IPS-18a (cell line): ENCODE measurements at regions not wholly inside any gene's neighbourhood (a gene's known extent, or its start where the extent isn't known, plus 50 kb on each side); places are given as distances from the start of the nearest gene placed in this dataset.

Experiments
- H3K27ac ChIP-seq: one replicate; pipeline ENCODE4 v1.5.1; 2013; ENCODE audit warnings: low read length
- H3K27me3 ChIP-seq: one replicate; pipeline ENCODE4 v1.6.1; 2013; ENCODE audit warnings: mild to moderate bottlenecking, low read length; ENCODE audit not compliant: control insufficient read depth, insufficient read depth
- H3K36me3 ChIP-seq: one replicate; pipeline ENCODE4 v1.6.1; 2013; ENCODE audit warnings: low read depth, low read length; ENCODE audit not compliant: control insufficient read depth
- H3K4me1 ChIP-seq: one replicate; pipeline ENCODE4 v1.6.1; 2013; ENCODE audit warnings: low read depth, low read length; ENCODE audit not compliant: control insufficient read depth
- H3K4me3 ChIP-seq: one replicate; pipeline ENCODE4 v1.5.1; 2013; ENCODE audit warnings: low read length
- H3K9ac ChIP-seq: one replicate; pipeline ENCODE4 v1.6.1; 2013; ENCODE audit warnings: mild to moderate bottlenecking, low read length, moderate library complexity
- H3K9me3 ChIP-seq: one replicate; pipeline ENCODE4 v1.6.1; 2013; ENCODE audit warnings: low read depth, low read length; ENCODE audit not compliant: control insufficient read depth

DNA sequence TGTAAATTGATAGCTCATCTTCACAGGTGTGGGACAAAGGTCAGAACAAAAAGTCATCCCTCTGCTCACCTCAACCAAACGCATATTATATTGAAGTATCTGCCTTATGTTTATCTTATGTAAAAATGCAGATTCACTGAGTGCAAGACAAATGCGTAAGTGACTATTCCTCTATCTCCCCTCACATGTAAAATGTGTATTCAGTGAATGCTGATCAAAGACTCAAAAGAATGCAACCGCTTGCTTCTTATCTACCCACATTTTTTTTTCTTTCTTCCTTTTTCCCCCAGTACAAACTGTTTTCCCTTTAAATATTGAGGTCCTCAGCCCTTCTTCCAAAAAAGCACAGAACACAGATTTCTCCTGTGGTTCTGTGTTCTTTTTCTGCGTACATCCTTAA lies 1882.9 kb downstream of the NCAM2 start:
- H3K9me3 ChIP-seq: no peaks in the 10 kb centered on the region

DNA sequence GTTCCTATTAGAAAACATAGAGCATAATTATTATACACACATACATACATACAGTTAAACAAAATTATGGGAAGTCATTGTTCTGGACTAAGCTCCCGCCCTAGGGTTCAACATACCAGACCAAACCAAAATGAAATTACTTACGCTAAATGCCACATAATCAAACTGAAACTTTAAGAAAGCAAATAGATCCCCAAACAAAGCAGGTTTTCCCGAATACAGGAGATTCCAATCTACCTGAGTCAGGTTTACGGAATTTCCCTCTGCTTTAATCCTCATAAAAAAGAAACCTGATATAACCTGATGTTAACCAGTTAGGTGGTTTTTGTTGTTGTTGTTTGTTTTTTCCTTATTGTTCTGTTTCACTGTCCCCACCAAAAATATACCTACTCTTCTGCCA lies 1886.9 kb downstream of the NCAM2 start:
- no peak overlapping the region for H3K9ac ChIP-seq

More for the DNA sequence above, 1882.9 kb downstream of the NCAM2 start:
- no peak overlapping the region for H3K27ac ChIP-seq
- no peaks in the 10 kb centered on the region for H3K36me3 ChIP-seq
- H3K27me3 ChIP-seq: no peaks in the 10 kb centered on the region
- H3K9ac ChIP-seq: no peak overlapping the region
- peaks cover 34% of the 10 kb centered on the region for H3K4me1 ChIP-seq
- H3K4me3 ChIP-seq: no peak overlapping the region

DNA sequence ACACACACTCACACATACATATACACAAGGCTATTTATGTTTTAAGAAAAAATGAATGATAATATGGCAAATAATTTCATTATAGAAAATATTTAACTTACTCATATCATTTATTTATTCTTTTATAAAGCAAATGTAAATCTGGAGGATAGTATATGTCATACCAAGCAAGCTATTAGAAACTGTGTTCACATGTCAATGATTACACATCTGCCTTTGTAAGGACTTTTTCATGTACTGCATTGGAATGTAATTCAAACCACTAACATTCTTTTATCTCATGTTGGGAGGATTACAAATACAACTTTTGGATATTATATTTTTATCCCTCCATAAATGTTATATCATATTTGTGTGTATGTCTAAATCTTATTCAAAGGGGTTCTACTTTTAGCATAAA lies 1887.4 kb downstream of the NCAM2 start:
- H3K4me1 ChIP-seq: peaks cover 42% of the 10 kb centered on the region
- H3K36me3 ChIP-seq: no peaks in the 10 kb centered on the region
- H3K4me3 ChIP-seq: no peak overlapping the region
- H3K9me3 ChIP-seq: no peaks in the 10 kb centered on the region
- H3K27ac ChIP-seq: no peak overlapping the region
- no peak overlapping the region for H3K9ac ChIP-seq
- H3K27me3 ChIP-seq: no peaks in the 10 kb centered on the region

More for the DNA sequence above, 1886.9 kb downstream of the NCAM2 start:
- Histone ChIP-seq H3K4me3 (no peak overlapping the region), H3K27ac (no peak overlapping the region), H3K36me3 (no peaks in the 10 kb centered on the region), H3K27me3 (no peaks in the 10 kb centered on the region), H3K4me1 (peaks cover 43% of the 10 kb centered on the region), H3K9me3 (no peaks in the 10 kb centered on the region)

DNA sequence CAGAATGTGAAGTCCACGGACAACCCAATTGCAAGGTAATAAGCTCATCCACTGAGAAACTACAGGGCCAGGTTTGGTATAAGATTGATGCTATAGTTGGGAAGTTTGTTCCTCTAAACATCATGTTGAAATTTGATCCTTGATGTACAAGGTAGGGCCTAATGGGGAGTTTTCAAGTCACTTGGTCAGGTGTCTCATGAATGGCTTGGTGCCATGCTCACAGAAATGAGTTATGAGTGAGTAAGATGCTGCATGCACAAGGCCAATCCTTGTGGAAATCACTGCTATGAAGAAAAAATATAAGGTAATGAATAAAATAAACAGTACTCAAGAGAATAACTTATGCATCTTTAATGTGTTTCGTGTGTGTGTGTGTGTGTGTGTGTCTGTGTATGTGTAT lies 1891.2 kb downstream of the NCAM2 start:
- no peaks in the 10 kb centered on the region for H3K27me3 ChIP-seq
- H3K9me3 ChIP-seq: no peaks in the 10 kb centered on the region
- no peak overlapping the region for H3K27ac ChIP-seq
- H3K4me3 ChIP-seq: no peak overlapping the region
- H3K4me1 ChIP-seq: peaks cover 31% of the 10 kb centered on the region
- H3K36me3 ChIP-seq: no peaks in the 10 kb centered on the region
- no peak overlapping the region for H3K9ac ChIP-seq

DNA sequence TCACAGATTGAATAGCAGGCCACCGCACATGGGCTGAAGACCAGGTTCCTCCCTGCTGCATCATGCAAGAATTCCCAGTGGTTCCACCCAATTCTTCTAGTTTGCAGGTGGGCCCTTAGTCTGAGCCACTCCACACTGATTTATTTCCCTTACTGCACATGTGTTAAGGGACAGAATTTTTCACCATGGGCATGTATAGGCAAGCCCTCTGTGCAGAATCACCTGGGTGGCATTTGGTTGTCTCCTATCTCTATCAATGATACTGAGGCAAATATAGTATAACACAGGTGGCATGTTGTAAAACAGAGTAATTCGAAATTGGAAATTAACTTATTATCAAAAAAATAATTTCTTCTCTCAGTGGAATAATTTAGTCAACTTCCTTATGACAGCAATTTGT lies 1892.4 kb downstream of the NCAM2 start:
- Histone ChIP-seq H3K27me3 (no peaks in the 10 kb centered on the region), H3K4me1 (peaks cover 22% of the 10 kb centered on the region), H3K27ac (no peak overlapping the region), H3K4me3 (no peak overlapping the region), H3K9ac (no peak overlapping the region), H3K36me3 (no peaks in the 10 kb centered on the region), H3K9me3 (no peaks in the 10 kb centered on the region)

DNA sequence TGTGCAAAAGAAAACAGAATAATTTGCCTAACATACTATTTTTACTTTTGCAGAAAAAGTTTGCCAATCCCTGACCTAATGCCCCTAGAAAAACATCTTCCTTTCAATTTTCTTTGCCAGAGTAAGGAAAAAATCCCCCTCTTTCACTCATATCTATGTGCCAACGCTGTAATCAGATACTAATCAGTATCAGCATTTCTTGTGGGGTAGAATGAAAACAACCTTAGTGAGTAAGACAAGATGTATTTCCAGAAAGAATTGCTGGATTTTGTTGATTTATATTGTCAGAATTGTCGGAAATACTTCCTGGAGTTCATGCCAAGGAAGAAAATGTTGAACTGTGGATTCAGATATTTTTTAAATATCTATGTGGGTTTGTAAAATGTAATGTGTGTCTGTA lies 1893.8 kb downstream of the NCAM2 start:
- no peaks in the 10 kb centered on the region for H3K27me3 ChIP-seq
- no peak overlapping the region for H3K9ac ChIP-seq
- peaks cover 10% of the 10 kb centered on the region for H3K4me1 ChIP-seq
- H3K9me3 ChIP-seq: no peaks in the 10 kb centered on the region
- H3K36me3 ChIP-seq: no peaks in the 10 kb centered on the region
- no peak overlapping the region for H3K27ac ChIP-seq
- H3K4me3 ChIP-seq: no peak overlapping the region

DNA sequence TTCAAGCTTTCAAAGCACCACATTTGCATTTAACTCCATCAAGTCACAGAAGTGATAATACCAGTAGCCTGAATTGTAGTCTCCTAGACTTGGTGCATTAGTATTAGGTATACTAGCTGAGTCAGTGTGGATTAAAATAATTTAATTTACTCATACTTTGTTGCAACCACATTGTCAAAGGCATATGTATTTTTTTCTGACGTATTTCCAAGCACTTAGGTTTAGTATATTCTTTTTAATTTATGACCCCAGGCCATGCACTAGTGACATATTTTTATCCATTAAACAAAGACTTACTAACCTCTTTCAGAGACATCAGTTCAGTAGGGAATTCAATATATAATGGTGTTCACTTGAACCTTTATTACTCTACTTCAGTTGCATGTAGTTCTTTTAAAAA lies 1894.5 kb downstream of the NCAM2 start:
- Histone ChIP-seq H3K4me1 (peaks cover 9% of the 10 kb centered on the region), H3K27ac (no peak overlapping the region), H3K9ac (no peak overlapping the region), H3K9me3 (no peaks in the 10 kb centered on the region), H3K27me3 (no peaks in the 10 kb centered on the region), H3K36me3 (no peaks in the 10 kb centered on the region), H3K4me3 (no peak overlapping the region)

DNA sequence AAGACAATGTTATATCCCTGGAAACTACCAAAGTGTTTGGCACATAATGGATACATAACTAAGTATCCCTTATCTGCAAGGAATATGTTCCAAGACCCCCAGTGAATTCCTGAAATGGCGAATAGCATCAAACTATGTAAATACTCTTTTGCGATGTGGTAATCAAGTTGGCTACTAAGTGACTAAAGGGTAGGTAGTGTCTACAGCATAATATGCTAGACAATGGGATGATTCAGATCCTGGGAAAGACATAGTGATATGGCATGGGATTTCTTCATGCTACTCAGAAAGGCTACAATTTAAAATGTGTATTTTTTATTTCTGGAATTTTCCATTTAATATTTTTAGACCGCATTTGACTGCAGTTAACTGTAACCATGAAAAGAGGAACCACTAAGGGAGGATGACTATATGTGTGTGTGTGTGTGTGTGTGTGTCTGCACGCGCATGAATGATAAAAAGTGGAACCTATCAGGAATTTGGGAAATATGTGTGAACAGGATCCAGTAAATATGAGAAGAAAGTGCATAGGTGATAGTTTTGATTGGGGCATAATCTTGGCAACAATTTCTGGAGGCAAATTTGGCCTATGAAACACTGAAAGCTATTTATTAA lies 1899.9 kb downstream of the NCAM2 start:
- no peak overlapping the region for H3K9ac ChIP-seq
- no peak overlapping the region for H3K27ac ChIP-seq
- no peaks in the 10 kb centered on the region for H3K4me1 ChIP-seq
- H3K36me3 ChIP-seq: no peaks in the 10 kb centered on the region
- H3K9me3 ChIP-seq: no peaks in the 10 kb centered on the region
- H3K27me3 ChIP-seq: no peaks in the 10 kb centered on the region
- H3K4me3 ChIP-seq: no peak overlapping the region

DNA sequence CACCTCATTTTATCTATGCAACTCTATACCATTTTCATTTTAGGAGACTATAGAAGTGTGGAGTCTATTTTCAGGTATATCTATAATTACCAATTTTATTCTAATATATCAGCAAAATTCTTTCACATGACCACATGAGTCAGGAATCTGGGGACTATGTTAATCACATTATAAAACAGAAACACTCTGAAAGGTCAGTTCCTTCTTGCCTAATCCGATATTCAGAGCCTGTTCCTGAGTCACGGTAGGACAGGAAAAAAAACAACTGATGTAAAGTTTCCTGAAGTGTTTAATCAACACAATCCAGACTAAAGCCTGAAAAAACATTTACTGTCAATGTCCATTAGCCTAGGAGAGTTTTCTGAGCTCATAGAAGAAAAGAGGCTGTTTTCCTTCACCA lies 1902.3 kb downstream of the NCAM2 start:
- Histone ChIP-seq H3K4me3 (no peak overlapping the region), H3K27ac (no peak overlapping the region), H3K9me3 (no peaks in the 10 kb centered on the region), H3K4me1 (no peaks in the 10 kb centered on the region), H3K27me3 (no peaks in the 10 kb centered on the region), H3K36me3 (no peaks in the 10 kb centered on the region), H3K9ac (no peak overlapping the region)

DNA sequence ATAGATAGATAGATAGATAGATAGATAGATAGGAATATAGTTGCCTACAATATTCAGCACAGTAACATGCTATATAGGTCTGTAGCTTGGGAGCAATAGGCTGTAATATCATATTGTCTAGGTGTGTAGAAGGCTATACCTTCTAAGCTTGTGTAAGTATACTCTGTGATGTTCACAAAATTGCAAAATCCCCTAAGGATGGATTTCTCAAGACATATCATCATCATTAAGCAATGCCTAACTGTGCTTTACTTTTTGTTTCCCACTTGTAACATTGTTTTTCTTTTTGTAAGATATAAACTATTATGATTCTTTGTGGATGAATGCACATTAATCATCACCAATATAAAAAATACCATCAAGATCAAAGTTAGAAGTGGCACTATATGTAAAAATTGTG lies 1905.6 kb downstream of the NCAM2 start:
- Histone ChIP-seq H3K27me3 (no peaks in the 10 kb centered on the region), H3K9me3 (no peaks in the 10 kb centered on the region), H3K27ac (no peak overlapping the region), H3K36me3 (no peaks in the 10 kb centered on the region), H3K9ac (no peak overlapping the region), H3K4me1 (no peaks in the 10 kb centered on the region), H3K4me3 (no peak overlapping the region)

DNA sequence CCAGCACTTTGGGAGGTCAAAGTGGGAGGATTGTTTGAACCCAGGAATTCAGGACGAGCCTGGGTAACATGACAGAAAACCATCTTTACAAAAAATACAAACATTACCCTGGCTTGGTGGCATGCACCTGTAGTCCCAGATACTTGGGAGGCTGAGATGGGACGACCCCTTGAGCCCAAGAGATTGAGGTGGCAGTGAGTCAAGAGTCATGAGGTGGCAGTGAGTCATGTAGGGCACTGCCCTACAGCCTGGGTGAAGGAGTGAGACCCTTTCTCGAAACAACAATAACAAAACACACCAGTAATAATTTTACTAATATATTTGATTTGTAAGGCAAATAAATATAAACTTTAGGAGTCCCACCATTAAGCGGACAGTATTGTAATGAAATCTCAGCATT lies 1906.2 kb downstream of the NCAM2 start:
- Histone ChIP-seq H3K4me3 (no peak overlapping the region), H3K27me3 (no peaks in the 10 kb centered on the region)

DNA sequence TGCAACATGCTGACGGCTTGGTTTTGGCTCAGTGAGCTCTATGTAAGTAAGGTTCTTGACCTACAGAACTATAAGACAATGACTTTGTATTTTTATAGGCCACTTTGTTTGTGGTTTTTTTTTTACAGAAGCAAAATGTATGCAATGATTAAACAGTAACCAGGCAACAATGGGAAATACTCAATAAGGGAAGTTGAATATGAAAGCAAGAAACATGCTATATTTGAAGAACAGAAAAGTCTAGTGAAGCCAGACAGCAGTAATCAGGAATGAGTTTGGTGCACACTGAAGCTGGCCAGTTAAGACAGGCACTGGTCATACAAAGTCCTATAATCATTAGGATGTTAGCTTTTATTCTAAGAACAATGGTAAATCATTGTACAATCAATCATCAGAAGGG lies 1926.8 kb downstream of the NCAM2 start:
- H3K27ac ChIP-seq: no peak overlapping the region
- H3K36me3 ChIP-seq: no peaks in the 10 kb centered on the region
- H3K27me3 ChIP-seq: no peaks in the 10 kb centered on the region
- H3K9me3 ChIP-seq: no peaks in the 10 kb centered on the region
- H3K4me3 ChIP-seq: no peak overlapping the region
- no peak overlapping the region for H3K9ac ChIP-seq
- no peaks in the 10 kb centered on the region for H3K4me1 ChIP-seq

More for the DNA sequence above, 1906.2 kb downstream of the NCAM2 start:
- Histone ChIP-seq H3K4me1 (no peaks in the 10 kb centered on the region), H3K9me3 (no peaks in the 10 kb centered on the region), H3K36me3 (no peaks in the 10 kb centered on the region), H3K27ac (no peak overlapping the region), H3K9ac (no peak overlapping the region)
